ENCODE measurements at regions not wholly inside any gene's neighbourhood (a gene's known extent, or its start where the extent isn't known, plus 50 kb on each side); places are given as distances from the start of the nearest gene placed in this dataset.

GRCh38 chr6:16928387-16928786, 167.1 kb upstream of the ATXN1 start:
- peaks cover 29% of the 10 kb centered on the region for H3K27me3 Mint-ChIP-seq
- H3K9me3 Mint-ChIP-seq, result peaks cover 3% of the 10 kb centered on the region
- H3K27ac Mint-ChIP-seq, result no peak overlapping the region
- no peak overlapping the region for H3K4me3 Mint-ChIP-seq
- no peaks in the 10 kb centered on the region for H3K4me1 Mint-ChIP-seq
- H3K36me3 Mint-ChIP-seq, result no peaks in the 10 kb centered on the region
- no peak for DNase-seq

- Mint-ChIP-seq H3K27me3 (peaks cover 23% of the 10 kb centered on the region), H3K36me3 (no peaks in the 10 kb centered on the region), H3K9me3 (peaks cover 3% of the 10 kb centered on the region), H3K4me1 (no peaks in the 10 kb centered on the region), H3K27ac (no peak overlapping the region), H3K4me3 (no peak overlapping the region)
- DNase-seq, result no peak
Observed at GRCh38 chr6:16927205-16927604, 165.9 kb upstream of the ATXN1 start.

- H3K4me1 Mint-ChIP-seq, result no peaks in the 10 kb centered on the region
- H3K9me3 Mint-ChIP-seq, result peaks cover 2% of the 10 kb centered on the region
- H3K36me3 Mint-ChIP-seq, result no peaks in the 10 kb centered on the region
- H3K4me3 Mint-ChIP-seq, result no peak overlapping the region
- no peak overlapping the region for H3K27ac Mint-ChIP-seq
- peaks cover 33% of the 10 kb centered on the region for H3K27me3 Mint-ChIP-seq
- no peak for DNase-seq
Observed at GRCh38 chr6:16925461-16925860, 164.2 kb upstream of the ATXN1 start.

DNA sequence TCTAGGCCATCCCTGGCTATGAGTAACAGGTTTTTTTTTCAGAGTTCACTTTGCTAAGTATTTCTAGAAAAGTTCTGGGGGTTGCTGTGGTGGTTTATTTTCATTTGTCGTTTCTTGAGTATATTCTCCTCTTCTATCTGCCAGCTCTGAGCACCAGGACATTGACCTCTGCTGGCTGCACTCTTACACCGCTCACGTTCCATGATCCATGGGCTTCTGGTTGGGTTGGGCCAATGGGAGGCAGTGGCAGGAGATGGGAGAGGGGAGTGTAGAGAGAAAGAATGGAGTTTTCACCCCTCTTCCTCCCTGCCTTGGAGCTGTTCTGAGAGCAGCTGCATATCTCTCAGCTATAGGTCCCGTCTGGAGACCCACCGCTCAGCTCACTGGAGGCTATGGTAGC, 161.0 kb upstream of the ATXN1 start:
- no peak for DNase-seq
- Mint-ChIP-seq H3K4me1 (no peaks in the 10 kb centered on the region), H3K27me3 (peaks cover 26% of the 10 kb centered on the region), H3K27ac (no peak overlapping the region), H3K36me3 (no peaks in the 10 kb centered on the region), H3K4me3 (no peak overlapping the region), H3K9me3 (peaks cover 2% of the 10 kb centered on the region)

- H3K4me1 Mint-ChIP-seq, result no peaks in the 10 kb centered on the region
- no peaks in the 10 kb centered on the region for H3K36me3 Mint-ChIP-seq
- H3K27me3 Mint-ChIP-seq, result peaks cover 23% of the 10 kb centered on the region
- H3K9me3 Mint-ChIP-seq, result peaks cover 2% of the 10 kb centered on the region
- DNase-seq, result no peak
- no peak overlapping the region for H3K4me3 Mint-ChIP-seq
- no peak overlapping the region for H3K27ac Mint-ChIP-seq
Observed at GRCh38 chr6:16921399-16922110, 160.3 kb upstream of the ATXN1 start.

DNA sequence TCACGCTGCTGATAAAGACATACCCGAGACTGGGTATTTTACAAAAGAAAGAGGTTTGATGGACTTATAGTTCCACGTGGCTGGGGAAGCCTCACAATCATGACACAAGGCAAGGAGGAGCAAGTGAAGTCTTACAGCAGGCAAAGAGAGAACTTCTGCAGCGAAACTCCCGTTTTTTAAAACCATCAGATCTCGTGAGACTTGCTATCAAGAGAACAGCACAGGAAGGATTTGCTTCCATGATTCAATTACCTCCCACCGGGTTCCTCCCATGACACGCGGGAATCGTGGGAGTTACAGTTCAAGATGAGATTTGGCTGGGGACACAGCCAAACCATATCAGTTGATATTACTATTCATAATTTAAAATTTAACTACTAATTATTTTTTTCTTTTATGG, 157.3 kb upstream of the ATXN1 start:
- Mint-ChIP-seq H3K9me3 (peaks cover 2% of the 10 kb centered on the region), H3K4me1 (no peaks in the 10 kb centered on the region), H3K4me3 (no peak overlapping the region), H3K36me3 (no peaks in the 10 kb centered on the region), H3K27ac (no peak overlapping the region), H3K27me3 (peaks cover 21% of the 10 kb centered on the region)
- DNase-seq, result no peak

GRCh38 chr6:16914184-16914583, 152.9 kb upstream of the ATXN1 start:
- Mint-ChIP-seq H3K4me1 (no peaks in the 10 kb centered on the region), H3K27me3 (peaks cover 10% of the 10 kb centered on the region)

GRCh38 chr6:16912756-16913155, 151.5 kb upstream of the ATXN1 start:
- no peaks in the 10 kb centered on the region for H3K4me1 Mint-ChIP-seq

More at GRCh38 chr6:16914184-16914583, 152.9 kb upstream of the ATXN1 start:
- Mint-ChIP-seq H3K27ac (no peak overlapping the region), H3K9me3 (peaks cover 15% of the 10 kb centered on the region), H3K36me3 (peaks cover 4% of the 10 kb centered on the region), H3K4me3 (no peak overlapping the region)
- DNase-seq, result no peak

GRCh38 chr6:16911088-16911487, 149.8 kb upstream of the ATXN1 start:
- H3K4me3 Mint-ChIP-seq, result no peak overlapping the region
- peaks cover 4% of the 10 kb centered on the region for H3K36me3 Mint-ChIP-seq
- peaks cover 14% of the 10 kb centered on the region for H3K27me3 Mint-ChIP-seq
- no peak for DNase-seq
- H3K9me3 Mint-ChIP-seq, result peaks cover 15% of the 10 kb centered on the region
- H3K27ac Mint-ChIP-seq, result no peak overlapping the region
- no peaks in the 10 kb centered on the region for H3K4me1 Mint-ChIP-seq

More at GRCh38 chr6:16912756-16913155, 151.5 kb upstream of the ATXN1 start:
- Mint-ChIP-seq H3K9me3 (peaks cover 15% of the 10 kb centered on the region), H3K27me3 (peaks cover 12% of the 10 kb centered on the region), H3K27ac (no peak overlapping the region), H3K4me3 (no peak overlapping the region), H3K36me3 (peaks cover 4% of the 10 kb centered on the region)
- no peak for DNase-seq

DNA sequence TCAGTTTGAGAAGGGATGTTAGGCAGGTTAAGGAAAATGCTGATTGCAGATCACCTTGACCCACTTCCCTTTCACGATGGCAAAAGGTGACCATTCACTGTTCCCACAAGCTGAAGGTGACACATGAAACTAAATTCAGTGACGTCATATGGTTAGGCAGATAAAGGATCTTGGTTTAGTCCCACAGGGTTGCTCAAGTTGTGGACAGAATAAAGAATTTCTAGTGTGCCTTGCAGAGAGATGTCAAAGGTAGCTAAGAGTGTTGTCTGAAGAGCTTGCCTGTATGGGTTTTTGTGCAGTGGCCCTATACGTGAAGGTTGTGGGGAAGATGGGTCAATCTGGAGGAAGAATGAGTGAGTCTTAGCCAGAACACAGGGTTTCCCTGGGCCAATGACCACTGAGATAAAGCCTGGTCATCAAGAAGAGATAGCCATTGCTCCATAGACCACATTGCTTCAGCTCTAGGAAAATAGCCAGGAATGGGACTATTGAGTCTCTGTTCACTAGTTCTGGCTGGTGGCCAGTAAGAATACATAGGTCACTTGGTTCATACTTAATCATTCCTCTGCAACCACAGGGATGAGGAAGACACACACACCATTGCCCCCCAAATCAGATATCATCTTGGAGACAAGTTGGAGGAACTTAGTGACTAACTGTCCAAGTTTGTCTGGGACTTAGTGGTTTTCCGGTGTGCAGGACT, 148.5 kb upstream of the ATXN1 start:
- Mint-ChIP-seq H3K4me3 (no peak overlapping the region), H3K36me3 (peaks cover 4% of the 10 kb centered on the region), H3K27me3 (peaks cover 15% of the 10 kb centered on the region), H3K4me1 (no peaks in the 10 kb centered on the region), H3K9me3 (peaks cover 15% of the 10 kb centered on the region), H3K27ac (no peak overlapping the region)
- DNase-seq, result no peak

- Mint-ChIP-seq H3K9me3 (peaks cover 8% of the 10 kb centered on the region), H3K4me1 (no peaks in the 10 kb centered on the region), H3K27me3 (peaks cover 28% of the 10 kb centered on the region)
Observed at GRCh38 chr6:16907991-16908390, 146.7 kb upstream of the ATXN1 start.

GRCh38 chr6:16904957-16905356, 143.7 kb upstream of the ATXN1 start:
- Mint-ChIP-seq H3K27ac (no peak overlapping the region), H3K36me3 (no peaks in the 10 kb centered on the region), H3K4me1 (no peaks in the 10 kb centered on the region), H3K9me3 (no peaks in the 10 kb centered on the region), H3K27me3 (peaks cover 38% of the 10 kb centered on the region), H3K4me3 (no peak overlapping the region)
- no peak for DNase-seq

More at GRCh38 chr6:16907991-16908390, 146.7 kb upstream of the ATXN1 start:
- DNase-seq, result no peak
- H3K36me3 Mint-ChIP-seq, result peaks cover 1% of the 10 kb centered on the region
- H3K4me3 Mint-ChIP-seq, result no peak overlapping the region
- H3K27ac Mint-ChIP-seq, result no peak overlapping the region

- no peak for DNase-seq
- Mint-ChIP-seq H3K36me3 (no peaks in the 10 kb centered on the region), H3K4me3 (no peak overlapping the region), H3K27ac (no peak overlapping the region), H3K4me1 (no peaks in the 10 kb centered on the region), H3K9me3 (no peaks in the 10 kb centered on the region), H3K27me3 (peaks cover 45% of the 10 kb centered on the region)
Observed at GRCh38 chr6:16903470-16903869, 142.2 kb upstream of the ATXN1 start.

- Mint-ChIP-seq H3K4me3 (no peak overlapping the region), H3K27me3 (peaks cover 42% of the 10 kb centered on the region), H3K27ac (no peak overlapping the region), H3K4me1 (no peaks in the 10 kb centered on the region), H3K36me3 (no peaks in the 10 kb centered on the region), H3K9me3 (no peaks in the 10 kb centered on the region)
- DNase-seq, result no peak
Observed at GRCh38 chr6:16902502-16902901, 141.2 kb upstream of the ATXN1 start.

DNA sequence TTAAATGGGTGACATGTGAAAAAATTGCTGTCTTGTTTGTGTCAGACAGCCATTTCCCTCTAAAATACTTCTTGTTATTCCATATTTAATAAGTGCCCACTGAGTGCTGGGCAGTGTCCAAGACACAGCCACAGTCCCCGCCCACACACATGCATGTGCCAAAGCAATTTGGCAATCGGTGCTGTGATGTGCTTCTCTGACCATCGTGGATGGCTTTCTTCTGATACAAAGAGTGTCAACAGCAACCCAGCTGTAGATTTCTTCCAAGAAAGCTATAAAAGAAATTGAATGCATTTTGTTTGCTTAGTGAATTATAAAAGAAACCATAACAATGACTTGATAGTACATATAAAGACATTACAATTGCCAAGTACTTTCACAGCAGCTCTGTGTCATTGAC, 140.5 kb upstream of the ATXN1 start:
- Mint-ChIP-seq H3K4me1 (no peaks in the 10 kb centered on the region), H3K9me3 (no peaks in the 10 kb centered on the region), H3K27ac (no peak overlapping the region), H3K4me3 (no peak overlapping the region), H3K27me3 (peaks cover 41% of the 10 kb centered on the region), H3K36me3 (no peaks in the 10 kb centered on the region)
- DNase-seq, result no peak

- H3K9me3 Mint-ChIP-seq, result no peaks in the 10 kb centered on the region
- no peak overlapping the region for H3K4me3 Mint-ChIP-seq
- no peaks in the 10 kb centered on the region for H3K4me1 Mint-ChIP-seq
- no peaks in the 10 kb centered on the region for H3K36me3 Mint-ChIP-seq
- H3K27ac Mint-ChIP-seq, result no peak overlapping the region
- peaks cover 36% of the 10 kb centered on the region for H3K27me3 Mint-ChIP-seq
- no peak for DNase-seq
Observed at GRCh38 chr6:16901306-16901705, 140.0 kb upstream of the ATXN1 start.

Data from activated naive CD8-positive, alpha-beta T cell treated with anti-CD3 and anti-CD28 coated beads for 36 hours (primary cell).